Head of caudate nucleus (tissue), 42 donors: ENCODE measurements at regions not wholly inside any gene's neighbourhood (a gene's known extent, or its start where the extent isn't known, plus 50 kb on each side); places are given as distances from the start of the nearest gene placed in this dataset.
A peak's percentile ranks its signal among the peaks of the same experiment; 100 is the strongest.

ENCODE experiments used
- DNase-seq, 42 donors: peaks; one replicate each; pipeline versions ENCODE4 v3.0.0 to v3.0.0-alpha.2; 2020 to 2021; ENCODE audit warnings: mixed read lengths in 7 of 42
- intact Hi-C: fragments of 100-400 bp; cut with DNase I; formaldehyde crosslinking; loops from one replicate; pipeline ENCODE4 v1.15.0; 2022

DNA sequence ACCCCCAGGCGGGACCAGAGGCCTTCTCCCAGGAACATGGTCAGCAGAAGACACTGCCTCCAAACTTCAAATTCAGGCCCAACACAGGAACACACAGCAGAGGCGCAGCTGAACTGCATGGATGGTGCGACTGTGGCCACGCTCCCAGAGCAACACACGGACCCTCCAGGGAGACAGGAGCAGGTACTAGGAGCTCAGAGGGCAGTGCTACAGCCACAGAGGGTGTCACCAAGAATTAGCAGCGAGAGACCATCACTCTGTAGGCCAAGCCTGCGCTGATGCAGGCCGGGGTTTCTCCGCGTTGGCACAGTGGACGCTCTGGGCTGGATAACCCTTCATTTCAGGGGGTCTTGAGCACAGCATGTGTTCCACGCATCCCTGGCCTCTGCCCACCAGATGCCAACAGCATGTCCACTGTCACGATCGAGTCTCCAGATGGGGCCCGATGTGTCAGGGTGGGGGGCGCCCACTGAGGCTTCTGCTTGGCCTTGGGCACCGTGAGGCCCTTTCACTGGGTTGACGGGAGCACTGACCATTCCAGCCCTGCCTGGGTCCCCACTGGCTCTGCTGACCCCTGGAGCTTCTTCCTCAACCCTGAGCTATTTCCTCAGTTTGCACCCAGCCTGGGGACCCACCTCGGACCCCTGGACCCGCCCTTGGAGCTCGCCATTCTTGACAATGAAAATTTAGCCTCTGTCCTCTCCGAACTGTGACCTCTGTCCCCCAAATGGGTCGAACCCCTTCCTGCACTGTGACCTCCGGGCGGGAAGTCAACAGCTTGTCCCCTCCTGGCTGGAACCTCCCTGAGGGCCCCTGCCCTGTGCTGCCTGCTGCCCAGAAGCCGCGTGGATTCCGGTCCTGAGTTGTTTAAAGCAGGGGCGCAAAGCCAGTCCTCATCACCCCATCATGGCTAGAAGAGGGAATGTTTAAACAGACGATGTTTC is 239.4 kb downstream of the DLL1 start:
- intact Hi-C loops, result no loop called here
- peak in 13 of 42 donors; percentile 5 to 36 (median 9) for DNase-seq

DNA sequence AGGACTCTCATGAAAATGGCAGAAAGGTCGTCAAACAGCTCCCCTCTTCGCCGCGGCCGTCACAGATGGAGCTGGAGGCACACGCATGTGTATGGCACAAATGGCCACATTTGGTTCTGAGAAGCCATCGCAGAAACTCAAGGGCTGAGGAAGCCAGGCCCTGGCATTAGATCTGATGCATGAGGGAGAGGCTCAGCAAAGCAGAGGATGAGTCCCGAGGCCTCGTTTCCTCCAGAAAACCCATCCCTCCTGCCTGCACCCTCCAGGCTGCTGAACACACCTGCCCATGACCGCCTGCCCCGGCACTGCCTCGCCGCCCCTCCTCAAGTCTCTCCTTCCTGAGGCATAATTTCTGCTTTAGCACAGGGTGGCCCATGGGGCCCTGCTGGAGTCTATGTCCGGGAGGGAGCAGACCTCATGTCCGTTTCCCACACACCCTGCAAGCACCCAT is 240.3 kb downstream of the DLL1 start:
- DNase-seq, result peak in 12 of 42 donors; percentile 1 to 37 (median 16)
- intact Hi-C loops, result no loop called here

DNA sequence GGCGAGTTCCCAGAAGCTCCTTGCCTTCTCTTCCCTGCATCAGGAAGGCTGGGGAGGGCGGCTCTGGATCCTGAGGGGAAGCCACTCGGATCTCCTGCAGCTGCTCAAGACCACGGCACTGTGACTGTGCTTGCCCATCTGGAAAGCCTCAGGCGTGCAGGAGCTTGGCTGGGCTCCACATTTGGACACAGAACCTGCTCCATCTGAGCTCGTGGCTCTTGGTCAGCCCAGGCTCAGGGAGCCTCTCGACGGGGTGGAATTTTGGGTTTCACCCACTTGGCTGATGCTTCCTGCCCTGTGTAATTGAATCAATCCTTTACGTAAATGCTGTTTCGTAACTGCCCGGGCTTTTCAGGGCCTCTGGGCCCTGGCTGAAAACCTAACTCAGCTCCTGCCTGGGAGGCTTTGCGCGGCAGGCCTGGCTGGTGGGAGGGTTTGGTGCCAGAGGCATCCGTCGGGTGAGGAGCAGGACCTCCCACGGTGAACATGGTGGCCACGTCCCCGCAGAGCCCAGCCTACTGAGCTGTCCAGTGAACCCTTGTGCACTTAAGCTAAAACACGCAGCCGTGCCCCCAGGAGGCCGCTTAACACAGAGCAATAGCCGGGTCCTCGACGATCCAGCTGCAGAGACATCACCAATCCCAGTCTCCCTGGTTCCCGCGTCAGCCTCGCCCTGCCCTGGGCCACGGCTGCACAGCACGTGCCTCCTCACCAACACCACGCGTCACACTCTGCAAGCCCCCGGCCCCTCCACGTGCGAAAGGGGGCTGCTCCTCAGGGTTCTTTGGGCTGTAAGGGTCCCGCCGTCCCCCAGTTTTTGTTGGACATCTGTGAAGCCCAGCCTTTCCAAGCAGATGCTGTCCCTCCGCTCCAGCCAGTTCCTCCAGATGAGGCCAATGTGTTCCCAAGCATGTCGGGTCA is 241.0 kb downstream of the DLL1 start:
- DNase-seq, result peak in 30 of 42 donors; percentile 13 to 61 (median 34)
- intact Hi-C loops, result no loop called here

DNA sequence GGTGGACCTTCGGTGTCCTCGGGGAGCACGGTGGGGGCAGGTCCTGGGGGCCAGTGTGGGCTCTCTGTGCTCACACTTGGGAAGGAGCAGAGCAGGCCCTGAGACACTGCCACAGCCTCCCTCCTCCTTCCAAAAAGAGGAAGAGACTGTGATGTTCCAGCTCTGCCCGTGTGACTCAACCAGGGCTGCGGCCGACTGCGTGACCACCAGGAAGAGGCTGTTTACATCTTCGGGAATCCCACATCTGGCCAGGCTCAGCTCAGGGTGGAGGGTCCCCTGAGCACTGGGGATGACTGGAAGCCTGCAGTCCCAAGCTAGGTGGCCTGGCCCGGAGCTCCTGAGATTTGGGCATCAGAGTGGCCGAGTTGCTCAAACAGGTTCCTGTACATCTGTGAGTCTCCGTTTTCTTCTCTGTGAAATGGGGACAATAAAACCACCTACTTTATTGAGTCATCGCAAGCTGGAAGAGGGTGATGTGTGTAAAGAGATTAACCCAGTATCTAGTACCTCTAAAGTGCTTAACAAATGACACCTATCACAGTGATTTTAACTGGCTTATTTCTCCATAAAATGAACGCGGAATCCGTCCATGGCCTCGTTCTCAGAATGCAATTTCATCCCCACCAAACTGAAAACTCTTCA is 242.1 kb downstream of the DLL1 start:
- intact Hi-C loops, result no loop called here
- peak in 32 of 42 donors; percentile 15 to 72 (median 38) for DNase-seq

DNA sequence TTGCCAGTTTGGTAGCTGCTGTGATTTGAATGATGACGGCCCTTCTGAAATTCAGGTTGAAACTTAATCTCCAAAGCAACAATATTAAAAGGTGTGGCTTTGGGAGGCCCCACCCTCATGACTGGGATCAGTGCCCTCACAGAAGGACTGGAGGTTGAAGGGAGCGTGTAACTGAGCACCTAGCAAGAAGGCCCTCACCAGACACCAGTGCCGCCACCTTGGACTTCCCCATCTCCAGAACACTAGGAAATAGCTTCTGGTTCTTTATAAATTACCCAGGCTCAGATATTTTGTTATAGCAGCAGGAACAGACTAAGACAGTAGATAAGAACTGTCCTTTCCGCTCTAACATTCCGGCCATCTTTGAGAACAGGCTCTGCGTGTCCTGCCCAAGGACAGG is 243.1 kb downstream of the DLL1 start:
- intact Hi-C loops, result no loop called here
- DNase-seq, result peak in 9 of 42 donors; percentile 1 to 24 (median 11)

DNA sequence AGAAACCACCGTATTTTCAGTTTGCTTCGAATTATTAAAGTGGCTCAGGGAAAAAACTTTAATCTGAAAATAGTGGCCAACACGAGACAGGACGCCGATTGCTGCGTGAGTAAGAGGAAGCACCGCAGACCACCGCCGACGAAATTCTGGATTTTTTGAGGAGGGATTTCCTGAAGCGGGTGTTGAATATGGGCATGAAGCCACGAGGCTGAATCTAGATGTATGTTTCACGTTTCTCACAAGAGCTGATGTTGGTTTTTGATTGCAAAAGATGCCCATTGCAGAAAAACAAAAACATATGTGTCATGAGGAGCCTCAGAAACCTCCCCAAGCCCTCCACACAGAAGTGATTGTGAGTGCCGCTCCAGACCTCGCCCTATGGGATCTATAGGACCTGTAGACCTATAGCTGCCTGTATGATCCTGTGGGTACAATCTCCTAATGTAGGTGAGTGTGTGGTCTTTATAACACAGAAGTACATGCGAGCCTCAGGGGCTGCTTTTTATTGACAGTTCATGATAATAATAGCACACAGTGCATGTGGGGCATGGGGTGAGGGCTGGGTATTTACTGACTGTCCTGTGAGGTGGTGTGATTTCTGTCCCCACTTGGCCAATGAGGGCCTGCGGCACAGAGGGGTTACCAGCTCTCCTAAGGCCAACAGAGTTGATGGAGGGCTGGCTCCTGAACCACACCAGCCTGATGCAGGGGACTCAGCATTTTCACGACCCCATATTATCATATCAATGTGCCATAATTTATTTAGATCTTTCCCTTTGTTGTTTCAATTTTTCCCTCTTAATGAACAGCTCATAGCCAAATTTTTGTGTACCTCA is 243.9 kb downstream of the DLL1 start:
- DNase-seq, result peak in 13 of 42 donors; percentile 7 to 44 (median 15)
- intact Hi-C loops, result no loop called here

DNA sequence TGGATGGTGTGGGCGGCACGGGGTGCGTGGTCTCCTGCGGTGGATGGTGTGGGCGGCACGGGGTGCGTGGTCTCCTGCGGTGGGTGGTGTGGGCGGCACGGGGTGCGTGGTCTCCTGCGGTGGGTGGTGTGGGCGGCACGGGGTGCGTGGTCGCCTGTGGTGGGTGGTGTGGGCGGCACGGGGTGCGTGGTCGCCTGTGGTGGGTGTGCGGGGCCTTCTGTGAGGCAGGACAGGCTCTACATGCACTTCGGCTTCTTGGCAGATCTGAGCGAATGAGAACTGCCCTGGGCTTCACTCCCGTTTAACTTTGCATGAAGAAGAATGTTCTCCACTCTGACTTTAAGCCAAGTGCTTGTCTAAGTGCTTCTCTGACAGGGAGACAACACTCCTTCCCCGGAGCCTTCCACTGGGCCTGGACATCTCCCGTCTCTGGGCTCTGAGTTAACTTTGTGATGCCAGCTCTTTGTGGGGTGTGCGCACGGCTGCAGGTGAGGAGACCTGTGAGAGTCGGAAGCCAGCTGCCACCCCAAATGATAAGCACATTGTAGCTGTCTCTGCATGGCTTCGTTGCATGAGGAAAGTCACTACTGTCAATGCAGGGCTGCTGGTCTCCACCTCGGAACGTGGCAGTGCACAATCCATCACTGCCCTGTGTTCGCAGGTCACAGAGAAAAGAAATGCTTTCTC is 244.8 kb downstream of the DLL1 start:
- DNase-seq, result peak in 9 of 42 donors; percentile 9 to 26 (median 18)
- intact Hi-C loops, result no loop called here

DNA sequence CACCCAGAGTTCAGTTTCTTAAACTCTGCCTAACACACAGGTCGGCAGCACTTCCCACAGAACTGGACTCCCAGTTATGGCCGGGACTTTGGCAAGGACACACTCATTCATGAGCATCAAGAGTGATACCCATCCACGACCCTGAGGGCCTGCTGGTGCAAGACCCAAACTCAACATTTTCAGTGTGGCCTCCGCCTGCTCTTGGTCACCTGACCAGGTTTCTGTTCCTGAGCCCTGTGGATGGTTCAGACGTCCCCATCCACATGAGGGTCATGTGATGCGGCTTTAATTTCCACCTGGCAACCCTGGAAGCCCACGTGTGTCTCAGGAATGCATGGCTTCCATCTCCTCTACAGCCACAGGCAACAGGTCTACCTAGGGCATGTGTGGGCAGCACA is 245.3 kb downstream of the DLL1 start:
- peak in 2 of 42 donors; percentile 7 to 21 for DNase-seq
- intact Hi-C loops, result no loop called here

DNA sequence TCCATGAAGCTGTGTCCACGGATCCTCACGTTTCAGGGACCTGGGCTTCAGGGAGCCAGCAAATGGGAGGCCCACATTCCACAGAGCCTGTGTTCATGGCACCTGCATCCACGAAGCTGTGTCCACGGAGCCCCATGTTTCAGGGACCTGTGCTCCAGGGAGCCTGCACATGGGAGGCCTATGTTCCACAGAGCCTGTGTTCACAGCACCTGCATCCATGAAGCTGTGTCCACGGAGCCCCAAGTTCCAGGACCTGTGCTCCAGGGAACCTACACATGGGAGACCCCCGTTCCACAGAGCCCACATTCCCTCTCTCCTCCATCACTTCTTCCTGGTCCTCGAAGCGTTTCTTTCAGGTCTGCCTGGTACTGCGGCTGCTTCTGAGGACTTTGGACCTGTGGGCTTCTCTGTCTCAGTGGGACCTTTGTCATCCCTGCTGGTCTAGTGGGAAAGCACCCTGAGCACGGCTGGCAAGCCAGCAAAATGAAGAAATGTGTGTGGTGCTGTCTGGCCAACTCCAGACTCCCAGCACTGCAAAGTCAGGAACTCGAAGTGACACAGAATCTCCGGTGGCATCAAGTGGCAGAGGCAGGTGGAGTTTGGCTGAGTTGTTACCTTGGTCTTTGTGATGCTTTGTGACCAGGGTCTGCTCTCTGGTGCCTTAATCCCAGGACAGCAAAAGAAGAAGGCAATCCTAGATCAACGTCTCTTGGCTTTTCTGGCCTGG is 245.9 kb downstream of the DLL1 start:
- intact Hi-C loops, result no loop called here
- peak in 1 of 42 donors; percentile 20 for DNase-seq

DNA sequence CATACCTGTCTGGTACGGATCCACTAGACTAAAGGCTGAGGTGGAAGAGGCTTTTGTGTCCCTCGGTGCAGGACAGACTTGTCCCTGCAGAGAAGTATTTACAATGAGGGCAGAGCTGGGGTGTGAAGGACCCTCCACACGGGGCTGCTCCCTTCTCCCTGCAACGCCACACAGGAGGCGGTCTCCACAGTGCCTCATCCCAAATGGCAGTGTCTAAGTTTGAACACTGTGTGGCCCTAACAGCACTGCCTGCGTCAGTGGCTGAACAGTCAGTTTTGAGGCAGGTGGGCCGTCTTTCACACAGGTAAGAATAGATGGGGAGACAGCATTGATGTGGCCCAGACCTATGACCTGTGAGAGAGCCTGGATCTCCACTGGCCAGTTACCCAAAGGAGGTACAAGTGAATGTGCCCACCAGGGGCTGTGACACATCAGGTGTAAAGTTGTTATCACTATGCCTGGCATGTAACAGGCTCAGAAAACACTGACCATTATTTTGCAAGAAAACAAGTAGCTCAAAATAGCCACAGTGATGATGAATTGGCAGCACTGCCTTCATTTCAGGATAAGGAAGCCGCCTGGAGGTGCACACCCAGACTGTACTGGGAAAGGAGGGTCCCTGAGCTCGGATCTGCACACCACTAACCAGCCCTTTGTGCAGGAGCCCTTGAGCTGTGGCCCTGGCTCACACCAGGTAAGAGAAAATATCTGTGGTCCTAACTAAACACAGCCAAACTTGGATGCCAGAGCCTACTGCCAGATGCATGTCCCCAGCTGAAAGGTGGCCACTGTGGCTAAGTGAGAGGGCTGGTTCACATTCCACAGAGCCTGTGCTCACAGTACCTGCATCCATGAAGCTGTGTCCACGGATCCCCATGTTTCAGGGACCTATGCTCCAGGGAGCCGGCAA is 246.7 kb downstream of the DLL1 start:
- DNase-seq, result peak in 1 of 42 donors; percentile 12
- intact Hi-C loops, result no loop called here

DNA sequence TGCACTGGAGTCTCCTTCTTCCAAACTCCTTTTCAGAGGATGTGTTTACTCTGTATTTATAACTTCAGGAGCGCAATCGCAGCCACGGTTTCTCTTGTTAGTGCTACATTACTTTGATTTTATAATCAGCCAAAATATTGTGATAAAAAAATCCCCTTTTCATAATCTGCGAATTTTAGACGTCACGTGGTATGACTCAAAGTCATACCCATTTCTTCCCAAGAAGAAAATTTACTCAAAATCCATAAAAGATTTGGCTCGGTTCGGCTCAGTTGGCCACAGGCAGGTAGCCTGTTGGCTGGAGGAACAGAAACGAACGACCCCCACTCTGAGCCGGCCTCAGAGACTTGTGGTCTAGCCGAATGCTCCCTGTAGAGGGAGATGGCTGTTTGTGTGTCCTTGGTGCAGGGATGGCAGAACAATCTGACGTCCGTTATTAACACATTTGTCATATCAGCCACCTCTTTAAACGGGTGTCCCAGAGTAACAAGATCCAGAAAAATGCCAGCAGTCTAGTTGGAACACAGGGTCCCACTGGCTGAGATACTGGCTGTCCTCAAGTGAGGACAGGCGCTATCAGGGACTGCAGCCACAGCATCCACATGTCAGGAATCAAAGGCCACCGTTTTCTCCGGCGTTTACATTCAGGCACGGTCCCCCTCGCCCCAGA is 247.6 kb downstream of the DLL1 start:
- no peak for DNase-seq
- intact Hi-C loops, result no loop called here

DNA sequence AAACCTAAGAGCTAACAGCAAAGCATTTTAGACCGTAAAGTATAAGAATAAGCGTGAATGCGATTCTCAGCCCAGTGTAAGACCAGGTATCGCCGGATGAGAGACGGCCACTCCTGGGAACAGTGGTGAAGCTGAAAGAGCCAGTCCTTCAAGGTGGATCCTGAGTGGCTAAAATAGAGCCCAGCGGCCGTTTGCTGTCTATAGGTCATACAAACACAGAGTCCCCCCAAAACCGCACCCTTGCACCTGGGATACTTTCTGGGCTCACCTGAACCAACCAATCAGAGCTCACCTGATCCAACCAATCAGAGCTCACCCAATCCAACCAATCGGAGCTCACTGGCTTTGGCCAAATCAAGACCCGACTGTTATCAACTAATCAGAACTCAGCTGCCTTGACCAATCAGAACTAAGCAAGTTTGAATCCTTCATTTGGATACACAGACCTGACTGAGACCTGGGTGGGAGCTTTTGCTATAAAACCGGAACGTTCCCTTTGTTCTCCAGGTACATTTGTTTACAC is 248.2 kb downstream of the DLL1 start:
- intact Hi-C loops, result no loop called here
- peak in 1 of 42 donors; percentile 0 for DNase-seq

DNA sequence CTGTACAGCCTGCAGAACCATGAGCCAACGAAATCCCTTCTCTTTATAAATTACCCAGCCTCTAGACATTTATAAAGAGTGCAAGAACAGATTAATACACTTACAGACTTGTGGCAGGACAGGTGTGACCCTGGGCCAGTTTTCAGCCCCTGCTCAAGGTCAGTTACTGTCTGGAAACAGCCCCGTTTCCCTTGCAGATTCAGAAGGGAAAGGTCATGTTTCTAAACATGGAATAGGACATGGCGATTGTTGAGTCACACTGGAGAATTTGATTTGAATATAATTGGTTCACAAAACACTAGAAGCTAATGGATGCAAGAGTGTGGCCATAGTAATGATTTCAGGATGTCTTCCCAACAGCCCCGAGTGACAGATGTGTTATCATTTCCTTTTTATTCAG is 248.8 kb downstream of the DLL1 start:
- peak in 1 of 42 donors; percentile 1 for DNase-seq
- intact Hi-C loops, result no loop called here

DNA sequence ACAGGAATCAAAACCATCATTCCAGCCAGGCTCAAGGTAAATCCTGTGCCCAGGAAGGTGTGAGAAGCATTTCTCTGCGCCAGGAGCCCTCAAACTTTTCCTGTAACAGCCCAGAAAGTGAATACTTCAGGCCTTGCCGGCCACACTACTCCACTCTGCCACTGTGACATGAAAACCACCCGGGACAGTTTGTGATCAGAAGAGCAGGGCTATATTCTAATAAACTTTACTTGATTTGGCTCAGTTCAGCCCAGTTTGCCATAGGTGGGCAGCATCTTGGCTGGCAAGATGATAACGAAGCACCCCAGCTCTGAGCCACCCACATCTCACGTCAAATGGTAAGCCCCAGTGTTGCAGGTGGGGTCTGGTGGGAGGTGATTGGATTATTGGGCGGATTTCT is 249.4 kb downstream of the DLL1 start:
- DNase-seq, result peak in 1 of 42 donors; percentile 2
- intact Hi-C loops, result no loop called here

DNA sequence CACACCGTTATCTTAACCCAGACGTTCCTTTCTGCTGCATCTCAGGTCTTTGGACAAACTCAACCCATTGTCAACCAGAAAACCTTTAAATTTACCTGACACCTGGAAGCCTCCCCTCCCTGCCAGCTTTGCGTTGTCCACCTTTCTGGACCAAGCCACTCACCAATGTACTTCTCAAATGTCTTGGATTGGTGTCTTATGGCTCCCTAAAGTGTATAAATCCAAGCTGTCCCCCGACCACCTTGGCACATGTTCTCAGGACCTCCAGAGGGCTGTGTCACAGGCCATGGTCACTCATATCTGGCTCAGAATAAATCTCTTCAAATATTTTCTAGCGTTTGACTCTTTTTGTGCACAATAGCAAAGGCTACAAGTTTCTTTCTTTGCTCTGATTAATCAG is 250.0 kb downstream of the DLL1 start:
- DNase-seq, result peak in 1 of 42 donors; percentile 2
- intact Hi-C loops, result no loop called here
